Smooth muscle cell (in vitro differentiated cells): ENCODE measurements at regions not wholly inside any gene's neighbourhood (a gene's known extent, or its start where the extent isn't known, plus 50 kb on each side); places are given as distances from the start of the nearest gene placed in this dataset.
"Not testable (repeated sequence)": the region's sequence is repeated elsewhere in the genome, so short reads cannot be mapped to it uniquely, and the experiment has no call there.

Source experiments
- DNase-seq: peaks from one replicate; lab custom pipeline; 2025; ENCODE audit not compliant: unreplicated experiment; lab: John Stamatoyannopoulos, UW
- H2AFZ ChIP-seq: fragments of 200-600 bp; sonication (generic); 2 replicates; pipeline ENCODE4 v1.6.0; 2016; ENCODE audit warnings: antibody characterized with exemption, low read depth, mild to moderate bottlenecking
- H3F3A ChIP-seq: fragments of 200-600 bp; sonication (generic); 2 replicates; pipeline ENCODE4 v1.6.0; 2017; ENCODE audit warnings: antibody characterized with exemption, low read depth
- H3K27ac ChIP-seq: fragments of 200-600 bp; sonication (generic); 2 replicates; pipeline ENCODE4 v1.5.1; 2016; ENCODE audit warnings: low read depth, mild to moderate bottlenecking
- H3K27me3 ChIP-seq: fragments of 200-600 bp; sonication (generic); 2 replicates; pipeline ENCODE4 v1.6.1; 2016; ENCODE audit warnings: low read depth, mild to moderate bottlenecking
- H3K36me3 ChIP-seq: fragments of 200-600 bp; sonication (generic); 2 replicates; pipeline ENCODE4 v1.5.1; 2016; ENCODE audit warnings: low read depth
- H3K4me1 ChIP-seq: fragments of 200-600 bp; sonication (generic); 2 replicates; pipeline ENCODE4 v1.5.1; 2016; ENCODE audit warnings: low read depth
- H3K4me2 ChIP-seq: fragments of 200-600 bp; sonication (generic); 2 replicates; pipeline ENCODE4 v1.6.0; 2016; ENCODE audit warnings: mild to moderate bottlenecking
- H3K4me3 ChIP-seq: fragments of 200-600 bp; sonication (generic); 2 replicates; pipeline ENCODE4 v1.5.1; 2016; ENCODE audit warnings: mild to moderate bottlenecking
- H3K79me2 ChIP-seq: fragments of 200-600 bp; sonication (generic); 2 replicates; pipeline ENCODE4 v1.6.0; 2016; ENCODE audit warnings: low read depth, mild to moderate bottlenecking
- H3K9ac ChIP-seq: fragments of 200-600 bp; sonication (generic); 2 replicates; pipeline ENCODE4 v1.6.0; 2016; ENCODE audit warnings: low read depth
- H3K9me3 ChIP-seq: fragments of 200-600 bp; sonication (generic); replicated peaks from 2 replicates; pipeline ENCODE4 v1.5.1; 2016; ENCODE audit warnings: low read depth
- H4K20me1 ChIP-seq: fragments of 200-600 bp; sonication (generic); 2 replicates; pipeline ENCODE4 v1.6.0; 2016; ENCODE audit warnings: low read depth
- WGBS: methylation state at CpG from one replicate; pipeline ENCODE4 v1.1.7; 2016; ENCODE audit warnings: low lambda C conversion rate; 5-methylcytosine and 5-hydroxymethylcytosine counted together
- TF ChIP-seq, protein P1 (sequence below): fragments of 200-600 bp; sonication (generic); IDR thresholded peaks from 2 replicates; pipeline ENCODE4 v1.5.1; 2017; ENCODE audit warnings: borderline replicate concordance, mild to moderate bottlenecking, antibody characterized with exemption; ENCODE audit not compliant: insufficient read depth, poor library complexity, severe bottlenecking

- Histone ChIP-seq H3K36me3 (no peaks in the 10 kb centered on the region), H3K27ac (peak overlapping the region; percentile 72), H3K9me3 (no peaks in the 10 kb centered on the region), H3K79me2 (no peaks in the 10 kb centered on the region), H2AFZ (no peak overlapping the region), H3K4me2 (peak overlapping the region; percentile 38), H3F3A (peaks cover 6% of the 10 kb centered on the region), H3K4me3 (no peak overlapping the region), H3K9ac (no peak overlapping the region), H3K4me1 (no peaks in the 10 kb centered on the region), H4K20me1 (no peaks in the 10 kb centered on the region), H3K27me3 (no peaks in the 10 kb centered on the region)
- WGBS, result 94% methylated on average over 3 of the region's 3 CpGs
- DNase-seq, result no peak
- TF ChIP-seq, protein P1, sequence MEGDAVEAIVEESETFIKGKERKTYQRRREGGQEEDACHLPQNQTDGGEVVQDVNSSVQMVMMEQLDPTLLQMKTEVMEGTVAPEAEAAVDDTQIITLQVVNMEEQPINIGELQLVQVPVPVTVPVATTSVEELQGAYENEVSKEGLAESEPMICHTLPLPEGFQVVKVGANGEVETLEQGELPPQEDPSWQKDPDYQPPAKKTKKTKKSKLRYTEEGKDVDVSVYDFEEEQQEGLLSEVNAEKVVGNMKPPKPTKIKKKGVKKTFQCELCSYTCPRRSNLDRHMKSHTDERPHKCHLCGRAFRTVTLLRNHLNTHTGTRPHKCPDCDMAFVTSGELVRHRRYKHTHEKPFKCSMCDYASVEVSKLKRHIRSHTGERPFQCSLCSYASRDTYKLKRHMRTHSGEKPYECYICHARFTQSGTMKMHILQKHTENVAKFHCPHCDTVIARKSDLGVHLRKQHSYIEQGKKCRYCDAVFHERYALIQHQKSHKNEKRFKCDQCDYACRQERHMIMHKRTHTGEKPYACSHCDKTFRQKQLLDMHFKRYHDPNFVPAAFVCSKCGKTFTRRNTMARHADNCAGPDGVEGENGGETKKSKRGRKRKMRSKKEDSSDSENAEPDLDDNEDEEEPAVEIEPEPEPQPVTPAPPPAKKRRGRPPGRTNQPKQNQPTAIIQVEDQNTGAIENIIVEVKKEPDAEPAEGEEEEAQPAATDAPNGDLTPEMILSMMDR, result no peak
Observed at GRCh38 chr13:50617134-50617721, 226.3 kb downstream of the DLEU7 start.

- no peak overlapping the region for H3K4me3 ChIP-seq
- H4K20me1 ChIP-seq, result no peaks in the 10 kb centered on the region
- H2AFZ ChIP-seq, result no peak overlapping the region
- H3K79me2 ChIP-seq, result no peaks in the 10 kb centered on the region
- DNase-seq, result no peak
- peaks cover 6% of the 10 kb centered on the region for H3F3A ChIP-seq
- H3K4me1 ChIP-seq, result no peaks in the 10 kb centered on the region
- TF ChIP-seq, protein P1, result no peak
- H3K9me3 ChIP-seq, result no peaks in the 10 kb centered on the region
- H3K36me3 ChIP-seq, result no peaks in the 10 kb centered on the region
- no peak overlapping the region for H3K9ac ChIP-seq
- H3K27me3 ChIP-seq, result no peaks in the 10 kb centered on the region
- peak overlapping the region; percentile 72 for H3K27ac ChIP-seq
- H3K4me2 ChIP-seq, result peak overlapping the region; percentile 38
- 97% methylated on average over 3 of the region's 3 CpGs for WGBS
Observed at GRCh38 chr13:50618206-50618605, 225.3 kb downstream of the DLEU7 start.

GRCh38 chr13:50626101-50626547, 217.4 kb downstream of the DLEU7 start:
- Histone ChIP-seq H3K27me3 (no peaks in the 10 kb centered on the region), H3K9ac (no peak overlapping the region), H3K4me2 (no peak overlapping the region), H2AFZ (no peak overlapping the region), H4K20me1 (no peaks in the 10 kb centered on the region), H3F3A (no peaks in the 10 kb centered on the region), H3K9me3 (no peaks in the 10 kb centered on the region), H3K4me3 (no peak overlapping the region), H3K4me1 (peaks cover 2% of the 10 kb centered on the region), H3K79me2 (no peaks in the 10 kb centered on the region), H3K36me3 (no peaks in the 10 kb centered on the region), H3K27ac (peak overlapping the region; percentile 37)
- WGBS, result 23% methylated on average over 3 of the region's 3 CpGs
- no peak for DNase-seq
- TF ChIP-seq, protein P1, result no peak

DNA sequence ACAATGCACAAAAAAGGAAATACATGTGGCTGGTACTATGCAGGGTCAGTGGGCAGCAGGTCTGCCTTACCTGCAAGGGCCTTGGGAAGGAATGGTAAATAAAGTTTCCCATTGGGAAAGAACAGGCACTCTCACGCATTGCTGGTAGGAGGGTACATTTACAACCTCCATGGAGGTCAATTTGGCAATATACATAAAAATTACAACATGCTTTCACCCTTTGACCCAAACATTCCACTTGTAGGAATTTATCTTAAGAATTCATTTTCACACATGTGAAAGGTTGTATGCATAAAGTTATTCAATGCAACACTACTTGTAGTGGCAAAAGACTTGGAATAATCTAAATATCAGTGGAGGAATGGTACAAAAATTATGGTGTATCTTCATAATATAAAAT, 216.4 kb downstream of the DLEU7 start:
- H3K79me2 ChIP-seq, result no peaks in the 10 kb centered on the region
- no peaks in the 10 kb centered on the region for H3K36me3 ChIP-seq
- H3K27me3 ChIP-seq, result no peaks in the 10 kb centered on the region
- no peak overlapping the region for H3K4me3 ChIP-seq
- H3F3A ChIP-seq, result no peaks in the 10 kb centered on the region
- no peak overlapping the region for H3K9ac ChIP-seq
- H3K27ac ChIP-seq, result no peak overlapping the region
- peaks cover 2% of the 10 kb centered on the region for H3K4me1 ChIP-seq
- H4K20me1 ChIP-seq, result no peaks in the 10 kb centered on the region
- H3K9me3 ChIP-seq, result no peaks in the 10 kb centered on the region
- no peak overlapping the region for H2AFZ ChIP-seq
- TF ChIP-seq, protein P1, result no peak
- DNase-seq, result no peak
- no peak overlapping the region for H3K4me2 ChIP-seq
- 95% methylated on average over 1 of the region's 1 CpG for WGBS

DNA sequence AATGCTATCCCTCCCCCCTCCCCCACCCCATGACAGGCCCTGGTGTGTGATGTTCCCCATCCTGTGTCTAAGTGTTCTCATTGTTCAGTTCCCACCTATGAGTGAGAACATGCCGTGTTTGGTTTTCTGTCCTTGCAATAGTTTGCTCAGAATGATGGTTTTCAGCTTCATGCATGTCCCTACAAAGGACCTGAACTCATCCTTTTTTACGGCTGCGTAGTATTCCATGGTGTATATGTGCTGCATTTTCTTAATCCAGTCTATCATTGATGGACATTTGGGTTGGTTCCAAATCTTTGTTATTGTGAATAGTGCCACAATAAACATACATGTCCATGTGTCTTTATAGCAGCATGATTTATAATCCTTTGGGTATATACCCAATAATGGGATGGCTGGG, 215.0 kb downstream of the DLEU7 start:
- WGBS, result 99% methylated on average over 3 of the region's 3 CpGs
- not testable (repeated sequence) for H3K9me3 ChIP-seq, H4K20me1 ChIP-seq

More for the DNA sequence above, 215.0 kb downstream of the DLEU7 start:
- H2AFZ ChIP-seq, H3K27ac ChIP-seq, H3K27me3 ChIP-seq, H3K79me2 ChIP-seq, H3K4me1 ChIP-seq, H3F3A ChIP-seq, H3K9ac ChIP-seq, H3K4me2 ChIP-seq, H3K4me3 ChIP-seq, H3K36me3 ChIP-seq, DNase-seq: not testable (repeated sequence)
